GM12892 (cell line): ENCODE measurements at regions not wholly inside any gene's neighbourhood (a gene's known extent, or its start where the extent isn't known, plus 50 kb on each side); places are given as distances from the start of the nearest gene placed in this dataset.

Experiments used
- DNase-seq: peaks from one replicate; pipeline ENCODE4 v3.0.0; 2011; ENCODE audit not compliant: insufficient read length
- FAIRE-seq: peaks from 2 replicates; lab custom pipeline; 2011; peaks lifted over from hg19 to GRCh38; lab: Jason Lieb, UNC
- POLR2A ChIP-seq: IDR thresholded peaks from 2 replicates; pipeline ENCODE4 v1.6.1; 2011; ENCODE audit warnings: low read depth, low read length, control low read depth
- POLR2AphosphoS5 ChIP-seq: IDR thresholded peaks from 2 replicates; pipeline ENCODE4 v1.6.1; 2011; ENCODE audit warnings: low read depth, low read length, control low read depth
- TAF1 ChIP-seq: IDR thresholded peaks from 2 replicates; pipeline ENCODE4 v1.6.1; 2011; ENCODE audit warnings: low read depth, mild to moderate bottlenecking, control low read depth, low read length, borderline replicate concordance

GRCh38 chr18:61720496-61720895 is 172.3 kb downstream of the RNF152 start:
- DNase-seq (no peak), FAIRE-seq (no peak)
- TF ChIP-seq TAF1: no peak
- no peak for TF ChIP-seq POLR2A

- FAIRE-seq (no peak), DNase-seq (no peak)
- TF ChIP-seq POLR2A: no peak
- TF ChIP-seq POLR2AphosphoS5: no peak
- TF ChIP-seq TAF1: no peak
Observed at GRCh38 chr18:61719671-61720070, 173.1 kb downstream of the RNF152 start.

GRCh38 chr18:61718944-61719343 is 173.9 kb downstream of the RNF152 start:
- TF ChIP-seq POLR2AphosphoS5: no peak
- TF ChIP-seq TAF1: no peak
- TF ChIP-seq POLR2A: no peak
- FAIRE-seq (no peak), DNase-seq (no peak)

GRCh38 chr18:61714421-61714820 is 178.4 kb downstream of the RNF152 start:
- FAIRE-seq (no peak), DNase-seq (no peak)
- no peak for TF ChIP-seq POLR2AphosphoS5
- no peak for TF ChIP-seq POLR2A
- no peak for TF ChIP-seq TAF1

- FAIRE-seq (no peak), DNase-seq (no peak)
- TF ChIP-seq POLR2AphosphoS5: no peak
- TF ChIP-seq POLR2A: no peak
- TF ChIP-seq TAF1: no peak
Observed at GRCh38 chr18:61713502-61713901, 179.3 kb downstream of the RNF152 start.

- TF ChIP-seq POLR2AphosphoS5 (no peak), TAF1 (no peak), POLR2A (no peak)
- FAIRE-seq (no peak), DNase-seq (no peak)
Observed at GRCh38 chr18:61710082-61710620, 182.7 kb downstream of the RNF152 start.

- DNase-seq: no peak
- no peak for FAIRE-seq
Observed at GRCh38 chr18:61706276-61706915, 186.4 kb downstream of the RNF152 start.

GRCh38 chr18:61703508-61703907 is 189.3 kb downstream of the RNF152 start:
- DNase-seq (no peak), FAIRE-seq (no peak)
- no peak for TF ChIP-seq TAF1
- TF ChIP-seq POLR2A: no peak
- TF ChIP-seq POLR2AphosphoS5: no peak

More at GRCh38 chr18:61706276-61706915, 186.4 kb downstream of the RNF152 start:
- no peak for TF ChIP-seq POLR2AphosphoS5
- no peak for TF ChIP-seq POLR2A
- no peak for TF ChIP-seq TAF1

GRCh38 chr18:61702007-61702406 is 190.8 kb downstream of the RNF152 start:
- FAIRE-seq: no peak

GRCh38 chr18:61699397-61700110 is 193.3 kb downstream of the RNF152 start:
- no peak for DNase-seq
- TF ChIP-seq POLR2AphosphoS5 (no peak), POLR2A (no peak), TAF1 (no peak)
- FAIRE-seq: no peak

More at GRCh38 chr18:61702007-61702406, 190.8 kb downstream of the RNF152 start:
- TF ChIP-seq TAF1 (no peak), POLR2AphosphoS5 (no peak), POLR2A (no peak)
- no peak for DNase-seq

- no peak for FAIRE-seq
- no peak for DNase-seq
- TF ChIP-seq POLR2A (no peak), TAF1 (no peak), POLR2AphosphoS5 (no peak)
Observed at GRCh38 chr18:61697306-61697909, 195.4 kb downstream of the RNF152 start.
